Stomach smooth muscle (tissue), 2 donors: ENCODE measurements at regions not wholly inside any gene's neighbourhood (a gene's known extent, or its start where the extent isn't known, plus 50 kb on each side); places are given as distances from the start of the nearest gene placed in this dataset.
"Not testable (repeated sequence)": the region's sequence is repeated elsewhere in the genome, so short reads cannot be mapped to it uniquely, and the experiment has no call there.

Experiments used
- H3K27ac ChIP-seq: one replicate; pipeline ENCODE4 v1.7.0; 2013; ENCODE audit warnings: mild to moderate bottlenecking, low read length, inconsistent platforms
- H3K27me3 ChIP-seq, 2 donors: one replicate each; pipeline ENCODE4 v1.7.0; 2013; ENCODE audit warnings: low read length in 2 of 2; ENCODE audit not compliant: insufficient read depth in 2 of 2, control insufficient read depth in 1 of 2
- H3K36me3 ChIP-seq, 2 donors: one replicate each; pipeline ENCODE4 v1.7.0; 2013; ENCODE audit warnings: low read length in 2 of 2; ENCODE audit not compliant: control insufficient read depth in 2 of 2, insufficient read depth in 2 of 2
- H3K4me1 ChIP-seq: one replicate; pipeline ENCODE4 v1.7.0; 2013; ENCODE audit warnings: low read length; ENCODE audit not compliant: control insufficient read depth, insufficient read depth
- H3K4me3 ChIP-seq, 2 donors: one replicate each; pipeline ENCODE4 v1.7.0; 2013; ENCODE audit warnings: low read length in 2 of 2
- H3K9ac ChIP-seq, 2 donors: one replicate each; pipeline ENCODE4 v1.7.0; 2013; ENCODE audit warnings: low read length in 2 of 2, mild to moderate bottlenecking in 1 of 2
- H3K9me3 ChIP-seq, 2 donors: one replicate each; pipeline ENCODE4 v1.7.0; 2013; ENCODE audit warnings: low read length in 2 of 2; ENCODE audit not compliant: control insufficient read depth in 2 of 2
- donor health status: healthy.
- donor health status: Pancreatic carcinoma.

DNA sequence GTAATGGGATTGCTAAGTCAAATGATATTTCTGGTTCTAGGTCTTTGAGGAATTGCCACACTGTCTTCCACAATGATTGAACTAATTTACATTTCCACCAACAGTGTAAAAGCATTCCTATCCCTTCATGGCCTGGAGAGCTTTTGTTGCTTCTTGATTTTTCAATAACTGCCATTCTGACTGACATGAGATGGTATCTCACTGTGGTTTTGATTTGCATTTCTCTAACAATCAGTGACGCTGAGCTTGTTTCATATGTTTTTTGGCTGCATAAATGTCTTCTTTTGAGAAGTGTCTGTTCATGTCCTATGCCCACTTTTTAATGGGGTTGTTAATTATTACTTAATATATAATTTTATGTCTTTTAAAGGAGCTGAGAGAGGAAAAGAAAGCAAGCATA lies 177.7 kb upstream of the VLDLR start:
- not testable (repeated sequence) for H3K27me3 ChIP-seq, H3K9me3 ChIP-seq, H3K4me3 ChIP-seq, H3K9ac ChIP-seq, H3K27ac ChIP-seq, H3K36me3 ChIP-seq, H3K4me1 ChIP-seq

DNA sequence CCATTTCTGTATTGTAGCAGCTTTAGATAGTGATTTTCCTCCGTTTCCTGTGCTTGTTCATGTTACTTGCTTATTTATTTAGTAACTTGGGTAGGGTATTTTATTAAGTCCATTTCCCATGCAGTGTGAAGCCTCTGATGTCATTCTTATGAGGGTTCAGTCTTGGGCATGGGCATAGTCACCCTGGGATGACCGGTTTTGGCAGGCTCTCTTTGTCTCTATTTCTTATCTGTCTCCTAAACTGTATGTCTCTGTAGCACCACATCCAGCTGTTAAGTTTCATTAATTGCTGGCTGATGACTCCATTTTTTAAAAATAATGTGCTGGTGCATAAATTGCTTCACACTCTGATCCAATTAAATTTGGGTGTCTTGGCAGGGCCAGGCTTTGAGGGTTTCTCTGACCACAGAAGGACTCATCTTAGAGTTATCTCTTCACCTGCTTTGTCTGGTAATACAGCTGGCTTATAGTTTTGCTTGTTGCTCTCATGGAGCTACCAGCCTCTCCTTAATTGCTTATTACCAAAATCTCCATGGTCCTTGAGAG lies 173.3 kb upstream of the VLDLR start:
- H3K4me3 ChIP-seq: no peak overlapping the region
- no peaks in the 10 kb centered on the region for H3K4me1 ChIP-seq
- H3K27ac ChIP-seq: no peak overlapping the region
- H3K9ac ChIP-seq: no peak overlapping the region
- no peaks in the 10 kb centered on the region for H3K27me3 ChIP-seq
- no peaks in the 10 kb centered on the region for H3K9me3 ChIP-seq
- no peaks in the 10 kb centered on the region for H3K36me3 ChIP-seq

DNA sequence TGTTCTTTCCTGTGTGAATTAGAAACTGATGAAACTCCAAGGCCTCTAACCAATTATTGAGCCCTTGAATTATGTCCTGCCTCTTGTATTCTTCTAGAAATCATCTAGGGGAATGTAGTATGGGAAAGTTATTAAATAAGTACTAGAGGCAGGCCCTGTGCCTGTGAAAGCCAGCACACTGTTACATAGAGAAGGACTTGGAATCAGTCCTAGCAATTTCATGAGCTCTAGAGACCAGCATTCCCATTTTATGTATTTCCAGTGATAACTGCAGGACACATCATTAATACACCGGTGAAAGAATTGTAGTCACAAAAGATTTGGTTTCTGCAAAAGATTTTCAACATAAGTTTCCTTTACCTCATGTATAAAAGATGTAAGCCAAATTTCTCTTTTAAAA lies 168.5 kb upstream of the VLDLR start:
- Histone ChIP-seq H3K9me3 (no peaks in the 10 kb centered on the region), H3K27ac (no peak overlapping the region), H3K27me3 (no peaks in the 10 kb centered on the region), H3K4me3 (no peak overlapping the region), H3K36me3 (no peaks in the 10 kb centered on the region), H3K4me1 (no peaks in the 10 kb centered on the region), H3K9ac (no peak overlapping the region)

DNA sequence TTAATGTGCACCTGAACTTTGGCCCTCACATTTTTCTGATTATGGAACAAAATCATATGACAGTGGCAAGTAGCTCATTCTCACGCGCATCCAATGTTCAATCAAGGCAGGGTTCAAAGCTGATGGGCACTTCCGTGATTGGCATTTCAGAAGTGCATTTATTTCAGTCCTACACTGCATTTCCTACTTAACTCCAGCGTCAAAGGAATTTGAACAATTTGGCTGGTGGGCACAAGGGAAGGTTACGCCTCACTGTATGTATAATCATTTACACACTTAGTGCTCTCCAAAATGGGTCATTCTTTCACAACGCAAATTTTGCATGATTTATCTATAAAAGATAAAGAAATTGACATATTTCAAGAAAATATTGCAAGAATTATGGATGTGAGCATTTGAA lies 167.9 kb upstream of the VLDLR start:
- H3K4me1 ChIP-seq: no peaks in the 10 kb centered on the region
- H3K27ac ChIP-seq: no peak overlapping the region
- no peaks in the 10 kb centered on the region for H3K9me3 ChIP-seq
- H3K27me3 ChIP-seq: no peaks in the 10 kb centered on the region
- H3K9ac ChIP-seq: no peak overlapping the region
- no peaks in the 10 kb centered on the region for H3K36me3 ChIP-seq
- no peak overlapping the region for H3K4me3 ChIP-seq

DNA sequence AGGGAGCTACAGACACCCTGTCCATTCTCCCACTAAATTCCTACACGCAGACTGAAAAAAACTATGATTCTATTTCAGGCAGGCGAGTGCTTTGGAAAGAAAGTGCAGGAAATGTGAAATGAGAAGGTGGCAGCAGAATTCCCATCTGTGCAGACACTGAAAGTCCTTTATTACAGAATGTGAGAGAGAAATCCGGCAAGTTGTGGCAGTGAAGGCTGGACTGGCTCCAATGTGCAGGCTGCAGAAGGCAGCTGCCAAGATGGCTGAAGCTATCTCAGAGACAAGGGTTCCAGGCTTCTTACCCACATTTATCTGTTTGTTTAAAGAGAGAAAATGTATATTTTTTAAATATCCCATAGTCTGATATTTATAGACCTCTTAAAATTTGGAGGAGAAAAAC lies 161.8 kb upstream of the VLDLR start:
- no peaks in the 10 kb centered on the region for H3K9me3 ChIP-seq
- no peak overlapping the region for H3K27ac ChIP-seq
- no peaks in the 10 kb centered on the region for H3K27me3 ChIP-seq
- H3K9ac ChIP-seq: no peak overlapping the region
- H3K36me3 ChIP-seq: no peaks in the 10 kb centered on the region
- H3K4me3 ChIP-seq: no peak overlapping the region
- no peaks in the 10 kb centered on the region for H3K4me1 ChIP-seq

DNA sequence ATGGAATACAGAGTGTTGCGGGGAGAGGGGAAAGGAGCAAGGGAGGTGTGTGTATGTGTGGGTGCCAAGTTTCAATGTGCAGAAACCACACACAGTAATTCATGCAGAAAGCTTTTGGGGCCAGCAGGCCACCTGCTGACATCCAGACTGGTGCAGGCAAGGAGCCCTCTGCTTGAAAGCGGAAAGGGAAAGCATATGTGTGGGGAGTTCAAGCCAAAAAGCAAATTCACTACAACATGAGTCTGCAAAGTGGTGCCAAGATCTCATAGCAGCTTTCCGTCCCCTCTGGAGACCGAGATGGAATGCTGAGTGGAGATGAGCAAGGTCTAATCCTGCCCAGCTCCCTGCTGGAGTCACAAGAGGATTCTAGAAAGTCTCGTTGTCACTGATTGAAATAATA lies 159.7 kb upstream of the VLDLR start:
- no peaks in the 10 kb centered on the region for H3K27me3 ChIP-seq
- no peaks in the 10 kb centered on the region for H3K36me3 ChIP-seq

DNA sequence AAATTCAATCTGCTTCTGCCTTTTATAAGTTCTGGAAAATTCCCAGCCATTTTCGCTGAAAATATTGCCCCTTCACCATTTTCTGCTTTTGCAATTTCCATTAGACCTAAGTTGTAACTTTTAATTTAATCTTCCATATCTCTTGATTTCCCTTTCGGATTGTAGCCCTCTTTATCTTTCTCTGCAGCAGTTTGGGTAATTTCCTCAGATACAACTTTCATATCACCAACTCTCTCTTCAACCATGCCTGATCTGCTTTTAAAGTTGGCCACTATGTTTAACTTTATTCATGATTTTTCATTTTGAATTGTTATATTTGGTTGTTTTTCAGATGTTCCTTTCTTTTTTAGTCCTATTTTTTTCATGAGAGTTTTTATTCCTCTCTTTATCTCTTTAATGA lies 157.0 kb upstream of the VLDLR start:
- H3K4me3 ChIP-seq: no peak overlapping the region
- no peak overlapping the region for H3K27ac ChIP-seq
- H3K9me3 ChIP-seq: no peaks in the 10 kb centered on the region
- no peaks in the 10 kb centered on the region for H3K36me3 ChIP-seq
- H3K27me3 ChIP-seq: no peaks in the 10 kb centered on the region
- no peak overlapping the region for H3K9ac ChIP-seq
- H3K4me1 ChIP-seq: no peaks in the 10 kb centered on the region

More for the DNA sequence above, 159.7 kb upstream of the VLDLR start:
- Histone ChIP-seq H3K27ac (no peak overlapping the region), H3K9ac (no peak overlapping the region), H3K4me3 (no peak overlapping the region), H3K4me1 (no peaks in the 10 kb centered on the region), H3K9me3 (no peaks in the 10 kb centered on the region)

DNA sequence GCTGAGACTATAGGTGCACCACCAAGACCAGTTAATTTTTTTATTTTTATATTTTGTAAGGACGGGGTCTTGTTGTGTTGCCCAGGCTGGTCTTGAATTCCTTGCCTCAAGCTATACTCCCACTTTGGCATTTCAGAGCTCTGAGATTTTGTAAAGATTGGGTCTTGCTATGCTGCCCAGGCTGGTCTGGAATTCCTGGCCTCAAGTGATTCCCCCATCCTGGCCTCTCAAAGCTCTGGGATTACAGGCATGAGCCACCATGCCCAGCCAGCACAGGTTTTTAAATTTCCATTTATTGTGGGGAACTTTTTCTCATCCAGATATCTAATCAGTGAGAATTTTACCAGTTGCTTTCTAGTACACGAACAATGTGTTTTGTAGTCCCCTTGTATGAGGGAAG lies 156.1 kb upstream of the VLDLR start:
- H3K9ac ChIP-seq: no peak overlapping the region
- H3K9me3 ChIP-seq: no peaks in the 10 kb centered on the region
- H3K27me3 ChIP-seq: no peaks in the 10 kb centered on the region
- H3K27ac ChIP-seq: no peak overlapping the region
- H3K4me1 ChIP-seq: no peaks in the 10 kb centered on the region
- no peak overlapping the region for H3K4me3 ChIP-seq
- H3K36me3 ChIP-seq: no peaks in the 10 kb centered on the region

DNA sequence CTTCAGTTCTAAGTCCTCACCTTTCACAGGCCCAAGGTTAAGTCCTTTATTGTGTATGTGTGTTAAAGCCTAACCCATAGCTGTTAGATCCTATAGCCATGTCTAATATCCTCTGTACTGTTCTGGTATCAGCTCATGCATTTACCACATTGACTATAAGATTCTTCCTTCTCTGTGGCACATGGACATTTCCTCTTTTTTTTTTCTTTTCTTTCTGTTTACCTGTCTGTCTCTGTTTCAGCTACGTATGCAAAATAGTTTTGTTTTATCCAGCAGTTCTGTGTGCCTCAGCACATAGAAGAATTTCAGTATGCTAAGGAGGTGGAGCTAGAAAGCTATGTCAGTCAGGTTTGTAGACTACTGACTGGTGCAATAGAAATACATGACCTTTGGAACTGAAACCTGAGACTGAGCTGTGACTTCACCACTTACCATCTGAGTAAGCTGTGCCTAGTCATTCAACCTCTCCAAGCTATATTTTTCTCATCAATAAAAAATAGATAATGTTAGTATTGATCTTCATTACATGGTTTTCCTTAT lies 155.6 kb upstream of the VLDLR start:
- no peaks in the 10 kb centered on the region for H3K4me1 ChIP-seq
- no peak overlapping the region for H3K9ac ChIP-seq
- H3K27ac ChIP-seq: no peak overlapping the region
- no peaks in the 10 kb centered on the region for H3K36me3 ChIP-seq
- H3K9me3 ChIP-seq: no peaks in the 10 kb centered on the region
- no peaks in the 10 kb centered on the region for H3K27me3 ChIP-seq
- no peak overlapping the region for H3K4me3 ChIP-seq

DNA sequence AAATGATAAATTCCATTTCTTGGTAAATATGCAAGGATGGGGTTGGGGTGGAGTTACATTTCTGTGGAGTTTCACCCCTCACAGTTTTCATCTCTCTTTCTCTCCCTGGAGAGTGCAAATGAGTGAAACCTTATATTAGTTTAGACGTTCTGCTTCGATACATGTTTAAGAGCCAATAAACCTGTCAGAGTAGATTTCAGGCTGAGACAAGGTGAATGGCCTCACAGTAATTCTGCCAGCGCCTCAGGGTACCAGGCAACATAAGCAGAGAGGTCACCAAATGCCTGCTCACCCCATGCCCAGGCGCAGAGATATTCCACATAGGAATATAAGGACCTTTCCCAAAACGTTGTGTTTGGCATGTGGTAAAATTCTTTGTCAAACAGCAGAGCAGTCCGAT lies 154.9 kb upstream of the VLDLR start:
- no peaks in the 10 kb centered on the region for H3K36me3 ChIP-seq
- H3K27me3 ChIP-seq: no peaks in the 10 kb centered on the region
- H3K27ac ChIP-seq: no peak overlapping the region
- no peaks in the 10 kb centered on the region for H3K4me1 ChIP-seq
- no peak overlapping the region for H3K4me3 ChIP-seq
- H3K9ac ChIP-seq: no peak overlapping the region
- H3K9me3 ChIP-seq: no peaks in the 10 kb centered on the region

DNA sequence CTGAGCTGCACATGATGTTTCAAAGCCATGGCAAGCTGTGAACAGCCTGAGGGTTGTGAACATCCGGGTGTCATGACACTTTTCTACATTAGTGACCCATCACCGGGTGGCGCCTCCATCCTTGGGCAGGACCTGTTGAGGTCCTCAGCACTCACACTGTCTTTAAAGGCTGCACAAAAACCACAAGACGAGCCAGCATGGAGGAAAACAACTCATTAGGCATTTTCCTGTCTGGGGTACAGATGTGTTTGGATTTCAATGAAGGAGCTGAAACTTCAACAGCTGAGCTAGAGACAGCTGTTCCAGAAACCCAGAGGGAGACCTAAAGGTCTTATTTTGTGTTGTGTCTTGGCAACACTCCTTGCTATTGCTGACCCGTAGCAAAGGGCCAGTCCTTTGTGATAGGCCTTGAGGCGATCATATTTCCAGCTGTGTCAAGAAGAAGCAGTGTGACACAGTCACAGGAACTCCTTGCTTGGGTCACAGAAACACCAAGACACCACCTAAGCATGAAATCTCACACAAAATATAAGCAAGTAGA lies 151.8 kb upstream of the VLDLR start:
- no peaks in the 10 kb centered on the region for H3K4me1 ChIP-seq
- H3K27me3 ChIP-seq: no peaks in the 10 kb centered on the region
- H3K9me3 ChIP-seq: no peaks in the 10 kb centered on the region
- H3K27ac ChIP-seq: no peak overlapping the region
- H3K9ac ChIP-seq: no peak overlapping the region
- no peaks in the 10 kb centered on the region for H3K36me3 ChIP-seq
- H3K4me3 ChIP-seq: no peak overlapping the region
